GM19452 (cell line): ENCODE measurements at regions not wholly inside any gene's neighbourhood (a gene's known extent, or its start where the extent isn't known, plus 50 kb on each side); places are given as distances from the start of the nearest gene placed in this dataset.

Source experiments
- ATAC-seq: cut with Tn5 transposase; IDR thresholded peaks from one replicate; pipeline ENCODE4 v1.9.1; 2021; ENCODE audit not compliant: unreplicated experiment

DNA sequence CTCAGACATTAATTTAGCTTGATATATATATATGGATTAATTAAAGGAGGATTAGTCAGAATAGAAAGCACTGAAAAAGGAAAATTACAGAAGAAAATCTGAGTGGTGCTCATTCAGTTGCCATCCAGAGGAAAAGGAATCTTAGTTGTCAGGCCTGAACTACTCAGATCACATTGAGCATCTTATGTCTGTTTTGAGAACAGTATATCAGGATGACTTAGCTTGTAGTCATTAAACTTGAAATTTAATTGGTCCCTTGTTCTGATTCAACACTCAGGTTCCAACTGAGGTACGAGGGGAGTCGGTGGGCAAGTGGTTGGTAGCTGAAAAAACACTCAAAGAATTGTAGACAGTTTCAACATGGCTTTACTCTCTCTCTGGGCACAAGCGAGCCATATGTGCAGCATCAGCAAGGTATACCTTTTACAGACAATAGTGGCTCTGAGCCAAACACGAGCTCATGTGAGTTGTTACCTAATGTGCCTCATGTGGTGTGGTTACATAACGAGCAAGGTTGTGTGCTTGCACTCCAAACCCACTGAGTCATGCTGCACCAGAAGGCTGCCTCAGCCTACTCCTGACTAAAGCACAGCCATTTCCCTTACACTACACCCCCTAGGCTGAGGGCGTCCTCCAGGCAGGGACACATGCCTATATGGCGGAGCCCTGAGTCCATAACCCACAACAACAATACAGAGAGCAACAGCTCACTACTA lies 73.0 kb upstream of the HMGN3 start:
- no peak for ATAC-seq

DNA sequence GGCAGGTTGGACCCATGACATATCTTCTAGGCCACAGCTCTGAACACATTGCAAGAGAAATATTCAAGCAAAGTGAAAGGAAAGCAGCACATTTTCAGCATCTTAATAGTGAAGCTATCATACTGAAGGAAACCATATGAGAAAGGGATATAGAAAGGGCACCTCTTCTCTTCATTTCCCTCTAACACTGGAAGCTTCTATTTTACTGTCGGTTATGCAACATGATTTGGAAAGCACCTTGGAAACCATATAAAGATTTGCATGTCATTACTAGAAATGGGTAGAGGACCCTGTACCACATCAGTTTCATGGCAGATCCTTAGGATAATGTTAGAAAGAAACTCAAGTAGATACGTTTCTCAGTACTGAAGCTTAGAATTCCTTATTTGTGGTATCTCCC lies 70.5 kb upstream of the HMGN3 start:
- no peak for ATAC-seq

DNA sequence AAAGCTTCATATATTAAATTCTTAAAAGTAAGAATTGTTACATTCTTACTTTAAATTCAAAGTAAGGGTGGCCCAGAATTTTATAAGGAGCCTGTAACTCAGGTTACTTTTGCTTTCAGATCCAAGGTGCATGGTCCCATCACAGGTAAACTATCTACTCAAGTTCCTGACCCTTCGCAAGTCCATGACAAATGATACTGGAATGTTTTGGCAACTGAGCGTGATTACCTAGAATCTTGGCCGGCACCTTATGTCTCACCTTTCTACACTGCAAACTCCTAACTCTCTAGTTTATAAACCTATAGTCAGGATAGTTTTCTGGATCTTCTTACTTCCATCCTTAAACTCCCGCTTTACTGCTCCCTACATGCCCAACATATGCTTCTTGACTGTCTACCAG lies 67.9 kb upstream of the HMGN3 start:
- no peak for ATAC-seq

DNA sequence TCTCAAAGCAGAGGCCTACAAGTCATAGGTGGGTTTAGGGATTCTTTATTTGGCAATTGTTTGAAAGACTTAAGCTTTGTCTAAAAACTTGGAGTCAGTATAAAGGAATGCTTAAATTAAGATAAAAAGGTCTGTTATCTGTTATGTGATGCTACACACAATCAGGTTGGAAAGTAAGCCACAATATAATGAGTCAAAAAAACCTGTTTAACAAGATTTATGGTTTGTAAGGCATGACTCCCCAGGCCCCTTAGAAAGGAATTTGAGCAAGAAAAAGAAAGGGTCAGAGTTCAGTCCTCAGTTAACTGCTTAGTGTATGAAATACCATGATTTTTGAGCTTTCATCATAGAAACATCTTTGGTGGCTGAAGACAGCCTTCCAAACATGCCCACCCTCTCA lies 66.8 kb upstream of the HMGN3 start:
- ATAC-seq, result no peak

DNA sequence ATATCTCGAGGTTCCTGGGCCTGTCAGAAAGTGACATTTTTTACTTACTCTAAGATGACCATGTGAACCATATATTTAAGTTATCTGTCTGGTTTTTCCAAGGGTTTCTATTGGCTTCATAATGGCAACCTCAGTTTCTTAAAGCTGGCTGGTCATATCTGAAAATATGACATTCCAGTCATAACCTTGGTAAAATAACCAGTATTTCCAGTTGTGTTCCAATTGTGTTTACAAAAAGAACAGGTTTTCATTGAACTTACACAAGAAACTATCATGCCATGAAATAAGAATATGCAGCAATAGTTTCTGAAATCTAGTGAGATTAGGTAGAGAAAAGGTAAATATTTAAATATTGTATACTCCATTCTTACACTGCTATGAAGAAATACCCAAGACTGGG lies 61.7 kb upstream of the HMGN3 start:
- ATAC-seq, result no peak
